ENCODE measurements at regions not wholly inside any gene's neighbourhood (a gene's known extent, or its start where the extent isn't known, plus 50 kb on each side); places are given as distances from the start of the nearest gene placed in this dataset.

- Histone ChIP-seq H2AFZ (no peak overlapping the region), H3K36me3 (ENCODE audit: control insufficient read depth, insufficient read depth, low read length) (no peaks in the 10 kb centered on the region), H3K4me3 (ENCODE audit: low read depth, low read length) (no peak overlapping the region), H3K4me2 (ENCODE audit: low read length) (no peak overlapping the region), H3K27me3 (ENCODE audit: control insufficient read depth, insufficient read depth, low read length) (no peaks in the 10 kb centered on the region), H3K79me2 (no peaks in the 10 kb centered on the region), H3K9me3 (ENCODE audit: control insufficient read depth, low read length) (no peaks in the 10 kb centered on the region), H3K4me1 (no peaks in the 10 kb centered on the region), H3K27ac (no peak overlapping the region), H3K9ac (no peak overlapping the region)
- TF ChIP-seq, protein P1, sequence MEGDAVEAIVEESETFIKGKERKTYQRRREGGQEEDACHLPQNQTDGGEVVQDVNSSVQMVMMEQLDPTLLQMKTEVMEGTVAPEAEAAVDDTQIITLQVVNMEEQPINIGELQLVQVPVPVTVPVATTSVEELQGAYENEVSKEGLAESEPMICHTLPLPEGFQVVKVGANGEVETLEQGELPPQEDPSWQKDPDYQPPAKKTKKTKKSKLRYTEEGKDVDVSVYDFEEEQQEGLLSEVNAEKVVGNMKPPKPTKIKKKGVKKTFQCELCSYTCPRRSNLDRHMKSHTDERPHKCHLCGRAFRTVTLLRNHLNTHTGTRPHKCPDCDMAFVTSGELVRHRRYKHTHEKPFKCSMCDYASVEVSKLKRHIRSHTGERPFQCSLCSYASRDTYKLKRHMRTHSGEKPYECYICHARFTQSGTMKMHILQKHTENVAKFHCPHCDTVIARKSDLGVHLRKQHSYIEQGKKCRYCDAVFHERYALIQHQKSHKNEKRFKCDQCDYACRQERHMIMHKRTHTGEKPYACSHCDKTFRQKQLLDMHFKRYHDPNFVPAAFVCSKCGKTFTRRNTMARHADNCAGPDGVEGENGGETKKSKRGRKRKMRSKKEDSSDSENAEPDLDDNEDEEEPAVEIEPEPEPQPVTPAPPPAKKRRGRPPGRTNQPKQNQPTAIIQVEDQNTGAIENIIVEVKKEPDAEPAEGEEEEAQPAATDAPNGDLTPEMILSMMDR (IDR thresholded peaks at IDR 0.05) = no peak
Observed at GRCh38 chr10:57776688-57777432, 490.8 kb downstream of the IPMK start.

GRCh38 chr10:57775250-57775649 lies 492.4 kb downstream of the IPMK start:
- Histone ChIP-seq H3K4me2 (ENCODE audit: low read length) (no peak overlapping the region), H3K27me3 (ENCODE audit: control insufficient read depth, insufficient read depth, low read length) (no peaks in the 10 kb centered on the region), H3K36me3 (ENCODE audit: control insufficient read depth, insufficient read depth, low read length) (no peaks in the 10 kb centered on the region), H2AFZ (no peak overlapping the region), H3K79me2 (no peaks in the 10 kb centered on the region), H3K4me1 (no peaks in the 10 kb centered on the region), H3K4me3 (ENCODE audit: low read depth, low read length) (no peak overlapping the region), H3K9ac (no peak overlapping the region), H3K9me3 (ENCODE audit: control insufficient read depth, low read length) (no peaks in the 10 kb centered on the region), H3K27ac (no peak overlapping the region)
- TF ChIP-seq, protein P1 (IDR thresholded peaks at IDR 0.05) = no peak

GRCh38 chr10:57769298-57769697 lies 498.4 kb downstream of the IPMK start:
- no peaks in the 10 kb centered on the region for H3K27me3 ChIP-seq (ENCODE audit: control insufficient read depth, insufficient read depth, low read length)
- TF ChIP-seq, protein P1 (IDR thresholded peaks at IDR 0.05) = no peak
- H3K27ac ChIP-seq = no peak overlapping the region
- no peaks in the 10 kb centered on the region for H3K79me2 ChIP-seq
- H3K4me2 ChIP-seq (ENCODE audit: low read length) = no peak overlapping the region
- H3K36me3 ChIP-seq (ENCODE audit: control insufficient read depth, insufficient read depth, low read length) = no peaks in the 10 kb centered on the region
- no peaks in the 10 kb centered on the region for H3K9me3 ChIP-seq (ENCODE audit: control insufficient read depth, low read length)
- no peaks in the 10 kb centered on the region for H3K4me1 ChIP-seq
- H3K9ac ChIP-seq = no peak overlapping the region
- H3K4me3 ChIP-seq (ENCODE audit: low read depth, low read length) = no peak overlapping the region
- no peak overlapping the region for H2AFZ ChIP-seq

GRCh38 chr10:57759777-57760176 lies 507.9 kb downstream of the IPMK start:
- Histone ChIP-seq H3K9me3 (ENCODE audit: control insufficient read depth, low read length) (no peaks in the 10 kb centered on the region), H3K36me3 (ENCODE audit: control insufficient read depth, insufficient read depth, low read length) (no peaks in the 10 kb centered on the region), H3K27ac (no peak overlapping the region), H3K27me3 (ENCODE audit: control insufficient read depth, insufficient read depth, low read length) (no peaks in the 10 kb centered on the region), H3K9ac (no peak overlapping the region), H3K4me1 (no peaks in the 10 kb centered on the region), H3K79me2 (no peaks in the 10 kb centered on the region), H3K4me3 (ENCODE audit: low read depth, low read length) (no peak overlapping the region), H2AFZ (no peak overlapping the region), H3K4me2 (ENCODE audit: low read length) (no peak overlapping the region)
- TF ChIP-seq, protein P1 (IDR thresholded peaks at IDR 0.05) = no peak

GRCh38 chr10:57754803-57755202 lies 512.9 kb downstream of the IPMK start:
- Histone ChIP-seq H3K27ac (no peak overlapping the region), H3K4me3 (ENCODE audit: low read depth, low read length) (no peak overlapping the region), H3K9ac (no peak overlapping the region), H3K4me2 (ENCODE audit: low read length) (no peak overlapping the region), H3K4me1 (no peaks in the 10 kb centered on the region), H3K36me3 (ENCODE audit: control insufficient read depth, insufficient read depth, low read length) (no peaks in the 10 kb centered on the region), H2AFZ (no peak overlapping the region), H3K27me3 (ENCODE audit: control insufficient read depth, insufficient read depth, low read length) (no peaks in the 10 kb centered on the region), H3K79me2 (no peaks in the 10 kb centered on the region), H3K9me3 (ENCODE audit: control insufficient read depth, low read length) (no peaks in the 10 kb centered on the region)
- TF ChIP-seq, protein P1 (IDR thresholded peaks at IDR 0.05) = no peak

Measured in parathyroid adenoma (tissue), 2 donors.